ENCODE measurements at regions not wholly inside any gene's neighbourhood (a gene's known extent, or its start where the extent isn't known, plus 50 kb on each side); places are given as distances from the start of the nearest gene placed in this dataset.
"Not testable (repeated sequence)": the region's sequence is repeated elsewhere in the genome, so short reads cannot be mapped to it uniquely, and the experiment has no call there.

- DNase-seq (ENCODE audit: low spot score), result no peak
These were observed 135.3 kb upstream of the TPM1 start for GRCh38 chr15:62907275-62907674.

GRCh38 chr15:62908341-62908740, 134.2 kb upstream of the TPM1 start:
- DNase-seq (ENCODE audit: low spot score), result not testable (repeated sequence)

DNA sequence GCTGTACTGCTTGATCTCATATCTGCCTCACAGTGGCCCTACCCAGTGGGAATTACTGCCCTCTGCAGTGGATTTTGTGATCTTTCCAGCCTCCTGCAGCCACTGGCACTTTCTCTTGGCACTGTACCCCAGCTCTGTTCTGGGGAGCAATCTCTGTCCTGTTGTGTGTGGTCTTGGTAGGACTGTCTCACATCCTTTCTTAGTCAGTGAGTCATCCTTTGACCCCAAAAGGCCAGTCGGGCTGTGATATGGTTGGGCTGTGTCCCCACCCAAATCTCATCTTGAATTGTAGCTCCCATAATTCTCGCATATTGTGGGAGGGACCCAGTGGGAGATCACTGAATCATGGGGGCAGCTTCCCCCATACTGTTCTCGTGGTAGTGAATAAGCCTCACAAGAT, 133.3 kb upstream of the TPM1 start:
- no peak for DNase-seq (ENCODE audit: low spot score)

- no peak for DNase-seq (ENCODE audit: low spot score)
These were observed 130.3 kb upstream of the TPM1 start for GRCh38 chr15:62912282-62912681.

DNA sequence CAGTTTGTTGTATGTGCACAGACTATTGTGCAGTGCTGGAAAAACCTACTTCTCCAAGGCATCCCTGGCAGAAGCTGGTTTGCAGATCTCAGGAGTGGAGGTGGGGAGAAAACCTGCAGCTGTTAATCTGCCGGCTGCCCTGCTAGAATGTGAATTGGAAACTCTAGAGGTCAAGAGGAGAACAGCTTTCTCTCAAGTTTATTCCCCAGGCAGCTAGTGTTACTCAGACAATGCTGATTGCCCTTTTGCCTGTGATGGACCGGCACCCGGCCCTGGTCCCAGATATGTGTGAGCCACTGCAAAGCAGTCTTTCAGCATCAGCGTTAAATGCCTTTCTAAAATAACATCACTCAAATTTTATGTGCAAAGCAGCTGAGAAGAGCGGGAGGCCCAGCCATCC, 129.7 kb upstream of the TPM1 start:
- DNase-seq (ENCODE audit: low spot score), result no peak

DNA sequence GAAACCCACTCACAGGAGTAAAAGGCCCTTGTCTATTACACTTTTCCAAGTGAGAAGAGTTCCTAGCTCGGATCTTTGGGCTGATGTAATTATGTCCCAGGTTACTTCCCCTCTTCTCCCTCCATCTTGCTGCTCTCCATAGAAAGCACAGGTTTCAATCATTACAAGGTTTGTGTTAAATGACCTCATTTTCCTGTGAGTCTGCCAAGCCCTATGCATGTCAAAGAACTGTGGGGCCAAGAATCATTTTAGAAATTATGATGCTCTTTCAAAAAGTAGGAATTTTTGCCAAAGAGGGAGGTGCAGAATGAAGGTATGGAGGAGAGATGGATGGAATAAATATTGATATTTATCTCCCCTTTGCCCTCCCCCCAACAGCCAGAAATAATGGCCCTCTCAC, 129.3 kb upstream of the TPM1 start:
- no peak for DNase-seq (ENCODE audit: low spot score)

DNA sequence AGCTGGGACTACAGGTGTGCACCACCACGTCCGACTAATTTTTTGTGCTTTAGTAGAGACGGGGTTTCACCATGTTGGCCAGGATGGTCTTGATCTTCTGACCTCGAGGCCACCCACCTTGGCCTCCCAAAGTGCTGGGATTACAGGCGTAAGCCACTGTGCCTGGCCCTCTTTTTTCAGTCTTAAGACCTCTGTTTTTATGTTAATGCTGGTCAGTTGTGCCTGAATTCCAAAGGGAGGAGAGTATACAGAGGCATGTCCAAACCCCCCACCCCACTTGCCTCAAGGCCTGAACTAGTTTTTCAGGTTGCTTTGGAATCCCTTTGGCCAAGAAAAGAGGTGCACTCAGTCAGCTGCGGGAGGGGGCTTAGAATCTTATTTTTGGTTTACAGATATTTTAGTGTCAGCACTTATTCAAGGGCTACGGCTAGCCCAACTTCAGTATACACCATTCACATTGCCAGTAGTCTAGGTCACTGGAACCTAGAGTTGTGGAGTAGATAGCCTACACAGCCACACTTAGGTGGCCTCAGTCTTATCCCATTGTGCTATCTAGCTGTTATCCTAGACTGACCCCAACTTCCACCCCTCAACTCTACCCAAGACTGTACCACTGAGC, 128.0 kb upstream of the TPM1 start:
- no peak for DNase-seq (ENCODE audit: low spot score)

DNA sequence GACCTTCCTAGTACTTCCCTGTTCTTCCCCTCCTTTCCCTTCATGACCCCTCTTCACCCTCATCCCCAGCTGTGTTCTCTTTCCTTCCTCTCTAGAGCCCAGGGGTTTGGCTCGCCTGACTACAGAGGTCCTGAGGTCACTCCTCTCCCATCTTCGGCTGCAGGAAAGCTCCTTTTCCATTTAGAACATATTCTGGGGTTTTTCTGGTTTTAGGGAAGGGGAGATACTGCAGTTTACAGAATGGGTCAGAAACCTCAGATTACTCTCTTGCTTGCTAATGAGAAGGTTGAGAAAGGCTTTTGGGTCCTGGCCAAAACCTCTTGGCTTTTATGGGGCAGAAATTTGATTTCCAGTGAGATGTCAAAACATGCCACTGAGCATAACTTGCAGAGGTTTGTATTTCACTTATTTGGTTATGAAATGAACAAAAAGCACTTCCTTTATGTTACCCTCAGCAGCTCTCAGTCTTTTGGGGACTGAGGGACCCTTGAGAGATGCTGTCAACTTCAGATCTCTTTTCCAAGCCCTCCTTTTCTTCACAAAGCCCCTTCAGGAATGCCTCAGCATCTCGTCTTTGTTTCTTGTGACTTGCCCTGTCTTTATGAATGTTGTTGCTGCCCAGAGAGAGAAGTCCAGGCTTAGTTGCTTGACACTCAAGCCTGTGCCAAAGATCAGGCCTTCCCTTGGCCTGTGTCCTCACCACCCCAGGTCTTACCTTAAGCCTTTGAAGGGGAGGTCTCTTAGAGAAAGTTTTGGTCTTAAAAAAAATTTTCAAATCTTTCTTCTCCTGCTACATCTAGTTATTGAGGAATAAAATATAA, 121.7 kb upstream of the TPM1 start:
- DNase-seq (ENCODE audit: low spot score), result no peak

- DNase-seq (ENCODE audit: low spot score), result no peak
These were observed 120.0 kb upstream of the TPM1 start for GRCh38 chr15:62922514-62922913.

DNA sequence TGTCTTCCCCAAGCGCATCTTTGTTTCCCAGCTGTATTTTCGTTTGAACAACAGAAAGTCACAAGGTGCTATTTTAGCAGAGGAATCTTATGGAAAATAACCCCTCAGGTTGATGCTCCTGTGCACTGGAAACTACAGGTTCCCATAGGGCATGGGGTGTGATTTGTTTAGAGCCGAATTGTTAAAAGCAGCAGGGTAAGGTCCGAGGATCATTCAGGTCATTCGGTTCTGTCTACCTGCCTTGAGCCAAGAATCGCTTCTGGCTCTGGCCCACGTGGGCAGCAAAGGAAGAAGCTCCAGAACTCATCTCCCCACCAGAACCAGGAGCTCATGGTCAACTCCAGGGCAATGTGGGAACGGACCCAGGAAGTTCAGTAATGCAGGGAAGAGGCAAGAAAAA, 116.7 kb upstream of the TPM1 start:
- DNase-seq (ENCODE audit: low spot score), result no peak

- no peak for DNase-seq (ENCODE audit: low spot score)
These were observed 115.4 kb upstream of the TPM1 start for GRCh38 chr15:62927196-62927595.

GRCh38 chr15:62927836-62928235, 114.7 kb upstream of the TPM1 start:
- DNase-seq (ENCODE audit: low spot score), result no peak

DNA sequence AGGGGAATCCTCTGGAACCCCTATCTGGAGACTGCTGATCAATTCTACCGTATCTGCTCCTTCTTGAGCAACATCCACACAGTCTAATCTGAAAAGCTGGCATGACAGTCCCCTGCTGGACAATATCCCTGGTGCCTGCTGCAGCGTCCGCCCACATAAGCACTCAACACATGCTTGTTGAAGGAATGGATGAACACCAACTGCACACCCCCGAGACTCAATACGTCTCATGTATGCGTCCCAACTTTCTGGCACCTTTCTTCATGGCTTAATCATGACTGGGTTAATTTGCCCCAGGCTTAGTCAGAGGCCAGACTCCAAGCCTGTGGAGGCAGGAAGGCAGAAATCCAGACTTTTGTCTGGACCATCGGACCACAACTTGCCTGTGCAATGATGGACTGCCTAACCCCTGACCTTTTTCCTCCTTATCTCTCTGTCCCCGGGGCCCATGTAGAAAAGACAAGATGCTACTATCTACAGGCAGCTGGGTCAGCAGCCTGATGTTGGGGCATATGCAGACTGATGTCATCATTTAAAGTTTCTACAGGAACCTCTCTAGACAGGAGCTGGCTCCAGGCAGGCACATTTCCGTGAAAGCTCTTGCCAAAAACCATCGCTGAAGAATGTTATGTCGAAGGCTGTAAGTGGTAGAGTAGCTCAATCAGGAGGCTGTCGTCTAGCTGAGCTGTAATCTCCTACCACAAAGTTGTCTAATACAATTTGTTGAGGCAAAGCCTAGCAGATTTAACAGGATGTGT, 114.1 kb upstream of the TPM1 start:
- peak; percentile 81 for DNase-seq (ENCODE audit: low spot score)

- no peak for DNase-seq (ENCODE audit: low spot score)
These were observed 113.6 kb upstream of the TPM1 start for GRCh38 chr15:62929000-62929357.

DNA sequence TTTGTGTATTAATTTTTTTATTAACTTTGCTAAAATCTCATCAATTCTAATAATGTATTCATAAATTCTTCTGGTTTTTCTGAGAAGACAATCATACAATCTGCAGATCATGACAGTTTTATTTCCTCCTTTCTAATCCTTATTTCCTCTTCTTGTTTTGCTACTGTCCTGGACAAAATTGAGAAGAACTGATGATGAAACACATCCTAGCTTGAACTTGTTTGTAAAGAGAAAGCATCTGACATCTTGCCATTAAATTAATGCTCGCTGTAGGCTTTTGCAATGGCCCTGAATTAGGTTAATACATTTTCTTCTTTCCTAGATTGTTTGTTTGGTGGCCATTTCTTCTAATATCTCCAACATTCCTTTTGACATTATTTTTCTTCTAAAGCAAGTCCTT, 110.9 kb upstream of the TPM1 start:
- DNase-seq (ENCODE audit: low spot score), result no peak

DNA sequence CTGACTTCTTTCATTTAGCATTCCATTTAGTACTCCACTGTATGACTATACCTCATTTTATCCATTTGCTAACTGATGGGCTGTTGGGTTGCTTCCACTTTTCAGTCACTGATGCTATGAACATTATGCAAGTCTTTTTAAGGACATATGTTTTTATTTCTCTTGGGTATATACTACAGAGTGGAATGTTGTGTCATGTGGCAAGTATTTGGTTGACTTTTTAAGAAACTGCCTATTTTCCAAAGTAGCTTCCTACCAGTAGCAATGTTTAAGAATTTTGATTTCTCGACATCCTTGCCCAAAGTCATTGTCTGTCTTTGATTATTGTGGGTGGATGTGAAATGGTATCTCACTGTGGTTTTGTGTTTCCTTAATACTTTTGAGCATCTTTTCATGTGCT, 110.1 kb upstream of the TPM1 start:
- DNase-seq (ENCODE audit: low spot score), result no peak

DNA sequence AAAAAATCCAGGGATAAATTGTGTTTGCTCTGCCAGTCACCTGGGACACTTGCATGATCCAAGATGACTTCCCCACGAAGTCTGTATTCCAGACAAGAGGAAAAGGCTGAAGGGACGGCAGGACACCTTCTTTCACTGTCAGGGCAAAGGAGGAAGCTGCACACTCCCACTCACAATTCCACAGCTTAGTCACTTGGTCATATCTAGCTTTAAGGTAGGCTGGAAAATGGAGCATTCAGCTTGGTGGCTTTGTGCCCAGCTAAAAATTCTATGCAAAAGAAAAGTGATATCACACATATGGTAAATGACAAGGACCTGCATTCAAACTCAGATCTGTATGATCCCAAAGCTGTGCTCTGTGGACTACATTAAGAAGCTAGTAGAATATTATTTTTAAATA, 109.2 kb upstream of the TPM1 start:
- no peak for DNase-seq (ENCODE audit: low spot score)

- DNase-seq (ENCODE audit: low spot score), result no peak
These were observed 108.1 kb upstream of the TPM1 start for GRCh38 chr15:62934236-62934971.

- no peak for DNase-seq (ENCODE audit: low spot score)
These were observed 107.1 kb upstream of the TPM1 start for GRCh38 chr15:62935300-62936081.

GRCh38 chr15:62938825-62939224, 103.7 kb upstream of the TPM1 start:
- DNase-seq (ENCODE audit: low spot score), result no peak

DNA sequence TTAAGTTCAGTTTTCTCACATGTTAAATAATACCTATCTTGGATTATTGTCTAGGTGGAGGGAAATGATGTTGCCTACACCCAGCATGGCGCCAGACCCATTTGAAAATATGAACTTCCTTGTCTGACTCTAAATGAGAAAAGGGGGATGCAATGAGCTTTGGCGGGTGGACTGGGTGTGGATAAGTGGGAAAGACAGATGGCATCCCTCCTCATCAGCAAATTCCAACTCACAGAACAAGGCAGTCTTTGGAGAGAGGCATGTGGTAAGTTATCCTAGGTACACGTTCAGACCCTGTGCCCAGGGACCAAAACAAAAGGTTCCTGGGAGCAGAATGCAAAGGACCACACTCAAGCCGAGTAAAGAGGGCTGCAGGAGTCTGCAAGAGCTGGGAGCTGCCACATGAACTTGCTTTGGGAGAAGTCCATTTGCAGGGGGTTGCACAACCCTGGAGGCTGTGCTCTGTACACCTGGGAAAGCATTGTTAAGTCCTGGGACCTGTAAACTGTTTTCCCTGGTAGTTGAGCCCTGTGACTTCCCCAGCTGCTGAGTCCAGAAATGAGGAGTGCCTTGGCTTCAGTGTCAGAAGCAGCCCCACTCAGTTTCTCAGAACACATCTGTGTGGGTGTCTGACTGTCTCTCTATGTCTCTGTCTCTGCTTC, 102.3 kb upstream of the TPM1 start:
- no peak for DNase-seq (ENCODE audit: low spot score)

All from umbilical cord (tissue), 1 donor.